Mesendoderm (in vitro differentiated cells): ENCODE measurements at regions not wholly inside any gene's neighbourhood (a gene's known extent, or its start where the extent isn't known, plus 50 kb on each side); places are given as distances from the start of the nearest gene placed in this dataset.

Experiments
- DNase-seq: peaks from one replicate; pipeline ENCODE4 v3.0.0; 2013
- H2AK5ac ChIP-seq: 2 replicates; pipeline ENCODE4 v1.6.1; 2013; ENCODE audit warnings: low read length, inconsistent platforms
- H2BK120ac ChIP-seq: 2 replicates; pipeline ENCODE4 v1.6.1; 2013; ENCODE audit warnings: low read depth, mild to moderate bottlenecking, low read length, moderate library complexity, mixed read lengths
- H2BK15ac ChIP-seq: replicated peaks from 2 replicates; pipeline ENCODE4 v1.6.1; 2013; ENCODE audit warnings: low read depth, mild to moderate bottlenecking, moderate library complexity
- H2BK5ac ChIP-seq: 2 replicates; pipeline ENCODE4 v1.6.1; 2013; ENCODE audit warnings: low read length, inconsistent platforms
- H3K18ac ChIP-seq: 2 replicates; pipeline ENCODE4 v1.6.1; 2013; ENCODE audit warnings: mild to moderate bottlenecking, low read length, mixed read lengths
- H3K23ac ChIP-seq: one replicate; pipeline ENCODE4 v1.6.1; 2013; ENCODE audit warnings: low read length
- H3K27ac ChIP-seq: 2 replicates; pipeline ENCODE4 v1.5.1; 2013; ENCODE audit warnings: low read depth, mild to moderate bottlenecking, inconsistent platforms, low read length, moderate library complexity
- H3K27me3 ChIP-seq: 2 replicates; pipeline ENCODE4 v1.6.1; 2013; ENCODE audit warnings: low read length, control low read depth, mild to moderate bottlenecking, inconsistent platforms; ENCODE audit not compliant: insufficient read depth, poor library complexity
- H3K36me3 ChIP-seq: 2 replicates; pipeline ENCODE4 v1.6.1; 2013; ENCODE audit warnings: low read length, inconsistent platforms; ENCODE audit not compliant: control insufficient read depth, insufficient read depth
- H3K4ac ChIP-seq: one replicate; pipeline ENCODE4 v1.6.1; 2013; ENCODE audit warnings: low read depth, mild to moderate bottlenecking, low read length, moderate library complexity
- H3K4me1 ChIP-seq: 2 replicates; pipeline ENCODE4 v1.6.1; 2013; ENCODE audit warnings: low read depth, low read length, inconsistent platforms; ENCODE audit not compliant: control insufficient read depth
- H3K4me2 ChIP-seq: 2 replicates; pipeline ENCODE4 v1.6.1; 2013; ENCODE audit warnings: low read length
- H3K4me3 ChIP-seq: 2 replicates; pipeline ENCODE4 v1.5.1; 2013; ENCODE audit warnings: mild to moderate bottlenecking, low read length
- H3K56ac ChIP-seq: one replicate; pipeline ENCODE4 v1.6.1; 2013; ENCODE audit warnings: low read length
- H3K79me1 ChIP-seq: 2 replicates; pipeline ENCODE4 v1.6.1; 2013; ENCODE audit warnings: low read length, inconsistent platforms
- H3K79me2 ChIP-seq: 2 replicates; pipeline ENCODE4 v1.6.1; 2013; ENCODE audit warnings: mild to moderate bottlenecking, low read length; ENCODE audit not compliant: control insufficient read depth, insufficient read depth
- H3K9ac ChIP-seq: 2 replicates; pipeline ENCODE4 v1.6.1; 2013; ENCODE audit warnings: low read length, inconsistent platforms
- H4K5ac ChIP-seq: one replicate; pipeline ENCODE4 v1.6.1; 2013; ENCODE audit warnings: low read length
- H4K8ac ChIP-seq: one replicate; pipeline ENCODE4 v1.6.1; 2013; ENCODE audit warnings: low read depth, mild to moderate bottlenecking, control low read depth, low read length, moderate library complexity
- WGBS: extraction: QIAGEN DNeasy Blood & Tissue Kit; methylation state at CpG from one replicate; pipeline ENCODE4 v1.1.7; 2013; ENCODE audit warnings: low lambda C conversion rate, missing lambda C conversion rate; ENCODE audit not compliant: insufficient coverage; ENCODE audit errors: extremely low coverage; 5-methylcytosine and 5-hydroxymethylcytosine counted together

GRCh38 chr6:169850154-169850553, 98.7 kb downstream of the ERMARD start:
- no peaks in the 10 kb centered on the region for H3K36me3 ChIP-seq
- H3K4me1 ChIP-seq: no peaks in the 10 kb centered on the region
- H3K9ac ChIP-seq: no peak overlapping the region
- H4K5ac ChIP-seq: no peak overlapping the region
- H3K4ac ChIP-seq: no peak overlapping the region
- no peak overlapping the region for H4K8ac ChIP-seq
- no peaks in the 10 kb centered on the region for H3K79me2 ChIP-seq
- H3K4me3 ChIP-seq: no peak overlapping the region
- no peaks in the 10 kb centered on the region for H3K27me3 ChIP-seq
- no peak overlapping the region for H3K27ac ChIP-seq
- no peak overlapping the region for H3K4me2 ChIP-seq
- no peak overlapping the region for H2AK5ac ChIP-seq
- H2BK120ac ChIP-seq: no peak overlapping the region
- WGBS: no CpG with 5 or more reads among the region's 10 CpGs
- H3K56ac ChIP-seq: no peak overlapping the region
- no peak overlapping the region for H2BK15ac ChIP-seq
- H3K18ac ChIP-seq: no peak overlapping the region
- no peak overlapping the region for H3K23ac ChIP-seq
- no peak overlapping the region for H2BK5ac ChIP-seq
- DNase-seq: no peak
- H3K79me1 ChIP-seq: no peaks in the 10 kb centered on the region

DNA sequence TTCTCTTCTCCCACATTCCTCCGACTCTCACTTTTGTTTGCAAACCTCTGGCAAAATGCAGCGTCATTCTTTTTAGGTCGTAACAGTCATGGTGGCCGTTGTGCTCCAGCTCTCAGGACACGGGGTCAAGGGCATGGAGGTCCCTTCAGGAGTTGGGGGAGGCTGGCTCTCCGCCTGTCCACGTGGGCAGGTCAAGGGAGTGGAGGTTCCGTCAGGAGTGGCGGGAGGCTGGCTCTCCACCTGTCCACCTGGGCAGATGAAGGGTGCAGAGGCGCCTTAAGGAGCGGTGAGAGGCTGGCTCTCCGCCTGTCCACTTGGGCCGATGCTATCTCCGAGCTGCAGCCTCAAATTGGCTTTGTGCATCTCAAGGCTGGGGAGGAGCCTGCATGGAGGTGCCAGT, 98.0 kb downstream of the ERMARD start:
- Histone ChIP-seq H2BK120ac (no peak overlapping the region), H3K36me3 (no peaks in the 10 kb centered on the region), H3K56ac (no peak overlapping the region), H4K8ac (no peak overlapping the region), H4K5ac (no peak overlapping the region), H2BK5ac (no peak overlapping the region), H3K79me2 (no peaks in the 10 kb centered on the region), H3K4me2 (no peak overlapping the region), H3K4me3 (no peak overlapping the region), H3K27ac (no peak overlapping the region), H3K18ac (no peak overlapping the region), H3K4ac (no peak overlapping the region), H2AK5ac (no peak overlapping the region), H3K23ac (no peak overlapping the region), H3K9ac (no peak overlapping the region), H2BK15ac (no peak overlapping the region), H3K79me1 (no peaks in the 10 kb centered on the region), H3K27me3 (no peaks in the 10 kb centered on the region), H3K4me1 (no peaks in the 10 kb centered on the region)
- WGBS: no CpG with 5 or more reads among the region's 14 CpGs
- no peak for DNase-seq

DNA sequence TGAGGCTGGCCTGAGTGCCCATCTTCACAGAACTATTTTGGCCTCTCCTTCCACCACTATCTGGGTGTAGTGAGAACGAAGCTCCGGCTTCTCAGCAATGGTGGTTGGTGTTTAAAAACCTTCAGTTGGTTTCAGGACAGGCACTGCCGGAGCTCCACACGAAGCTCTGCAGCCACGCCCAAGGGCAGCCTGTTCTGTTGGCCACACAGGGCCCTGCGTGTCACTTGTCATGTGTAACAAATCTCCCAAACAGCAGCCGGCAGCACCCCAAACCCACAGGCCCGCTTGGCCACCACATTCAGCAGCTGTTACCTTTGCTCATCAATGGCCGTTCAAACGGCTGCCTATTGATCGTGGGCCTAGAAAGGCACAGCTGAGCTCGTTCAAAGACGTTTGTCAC, 97.5 kb downstream of the ERMARD start:
- H3K4ac ChIP-seq: no peak overlapping the region
- H3K18ac ChIP-seq: no peak overlapping the region
- H3K4me2 ChIP-seq: no peak overlapping the region
- no peaks in the 10 kb centered on the region for H3K79me2 ChIP-seq
- no peaks in the 10 kb centered on the region for H3K4me1 ChIP-seq
- H3K79me1 ChIP-seq: no peaks in the 10 kb centered on the region
- no peaks in the 10 kb centered on the region for H3K36me3 ChIP-seq
- no peak overlapping the region for H4K5ac ChIP-seq
- no peak overlapping the region for H2BK120ac ChIP-seq
- H3K9ac ChIP-seq: no peak overlapping the region
- DNase-seq: no peak
- no peak overlapping the region for H4K8ac ChIP-seq
- no peak overlapping the region for H2BK5ac ChIP-seq
- no peak overlapping the region for H3K4me3 ChIP-seq
- WGBS: no CpG with 5 or more reads among the region's 13 CpGs
- H2AK5ac ChIP-seq: no peak overlapping the region
- no peak overlapping the region for H3K23ac ChIP-seq
- no peaks in the 10 kb centered on the region for H3K27me3 ChIP-seq
- no peak overlapping the region for H2BK15ac ChIP-seq
- H3K27ac ChIP-seq: no peak overlapping the region
- no peak overlapping the region for H3K56ac ChIP-seq

- Histone ChIP-seq H3K27ac (no peak overlapping the region), H2AK5ac (no peak overlapping the region), H3K27me3 (no peaks in the 10 kb centered on the region), H3K9ac (no peak overlapping the region), H3K18ac (no peak overlapping the region), H3K4ac (no peak overlapping the region), H3K4me3 (no peak overlapping the region), H2BK5ac (no peak overlapping the region), H3K4me1 (no peaks in the 10 kb centered on the region), H3K4me2 (no peak overlapping the region), H3K79me1 (no peaks in the 10 kb centered on the region), H2BK120ac (no peak overlapping the region), H4K5ac (no peak overlapping the region), H2BK15ac (no peak overlapping the region), H3K23ac (no peak overlapping the region), H3K36me3 (no peaks in the 10 kb centered on the region), H3K56ac (no peak overlapping the region), H3K79me2 (no peaks in the 10 kb centered on the region), H4K8ac (no peak overlapping the region)
- no peak for DNase-seq
- no CpG with 5 or more reads among the region's 8 CpGs for WGBS
These were observed 96.5 kb downstream of the ERMARD start for GRCh38 chr6:169847901-169848311.

DNA sequence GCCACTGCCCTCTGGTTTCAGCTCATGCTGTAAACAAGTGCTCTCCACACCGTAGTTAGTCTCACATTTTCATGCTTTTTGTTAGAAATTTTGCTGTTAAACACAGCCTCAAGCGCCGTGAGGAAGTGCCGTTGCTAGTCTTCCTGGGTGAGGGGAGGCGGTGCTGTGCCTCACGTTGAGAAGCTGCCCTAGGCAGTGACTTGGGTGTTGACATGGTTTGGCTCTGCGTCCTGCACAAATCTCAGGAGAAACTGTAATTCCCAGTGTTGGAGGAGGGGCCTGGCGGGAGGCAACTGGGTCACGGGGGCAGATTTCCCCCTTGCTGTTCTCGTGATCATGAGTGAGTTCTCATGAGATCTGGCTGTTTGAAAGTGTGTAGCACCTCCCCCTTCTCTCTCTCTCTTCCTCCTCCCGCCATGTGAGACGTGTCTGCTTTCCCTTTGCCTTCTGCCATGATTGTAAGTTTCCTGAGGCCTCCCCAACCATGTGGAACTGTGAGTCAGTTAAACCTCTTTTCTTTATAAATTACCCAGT, 95.8 kb downstream of the ERMARD start:
- DNase-seq: no peak
- H3K27me3 ChIP-seq: no peaks in the 10 kb centered on the region
- no CpG with 5 or more reads among the region's 12 CpGs for WGBS

DNA sequence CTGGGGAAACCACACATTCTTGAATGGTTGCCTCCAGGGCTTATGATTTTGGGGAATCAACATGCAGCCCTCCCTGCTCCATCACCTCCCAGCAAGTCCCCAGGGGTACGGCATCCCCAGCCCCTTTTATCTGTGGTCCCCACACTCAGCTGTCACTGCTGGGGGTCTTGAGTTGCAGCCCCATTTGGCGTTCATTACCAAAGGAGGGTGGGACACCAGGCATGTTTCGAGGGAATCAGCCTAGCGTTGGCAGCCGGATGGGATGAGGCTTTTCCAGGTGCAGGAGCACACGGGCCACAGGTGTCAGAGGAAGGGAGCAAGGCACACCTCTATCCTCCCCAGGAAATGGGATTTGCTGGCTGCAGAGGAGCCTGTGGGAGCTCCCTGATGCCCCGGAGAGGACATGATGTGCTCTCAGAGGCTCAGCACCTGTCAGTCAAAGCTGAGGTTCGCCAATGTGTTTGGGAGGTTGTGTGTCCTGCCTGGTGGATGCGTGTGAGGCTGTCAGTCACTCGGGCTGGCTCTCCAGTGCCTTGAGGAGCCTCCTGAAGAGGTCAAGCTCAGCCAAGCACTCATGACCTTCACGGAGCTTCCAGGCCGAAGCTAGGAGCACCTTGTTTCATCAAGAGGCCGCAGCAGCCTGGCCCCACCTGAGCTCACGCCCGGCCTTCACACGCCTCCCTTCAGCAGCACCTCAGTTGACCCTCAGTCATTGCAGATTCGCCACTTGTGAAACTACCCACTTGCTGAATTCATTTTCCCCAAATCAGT, 95.0 kb downstream of the ERMARD start:
- Histone ChIP-seq H3K9ac (no peak overlapping the region), H3K36me3 (no peaks in the 10 kb centered on the region), H3K4me2 (no peak overlapping the region), H3K4me1 (no peaks in the 10 kb centered on the region), H3K23ac (no peak overlapping the region), H3K4me3 (no peak overlapping the region), H2BK120ac (no peak overlapping the region), H3K56ac (no peak overlapping the region), H4K5ac (no peak overlapping the region), H2BK5ac (no peak overlapping the region), H3K27ac (no peak overlapping the region), H3K4ac (no peak overlapping the region), H3K27me3 (no peaks in the 10 kb centered on the region), H3K79me1 (no peaks in the 10 kb centered on the region), H2AK5ac (no peak overlapping the region), H2BK15ac (no peak overlapping the region), H4K8ac (no peak overlapping the region), H3K18ac (no peak overlapping the region), H3K79me2 (no peaks in the 10 kb centered on the region)
- no peak for DNase-seq
- no CpG with 5 or more reads among the region's 17 CpGs for WGBS

More for the DNA sequence above, 95.8 kb downstream of the ERMARD start:
- Histone ChIP-seq H3K79me2 (no peaks in the 10 kb centered on the region), H2BK5ac (no peak overlapping the region), H3K9ac (no peak overlapping the region), H3K4me3 (no peak overlapping the region), H2BK120ac (no peak overlapping the region), H3K27ac (no peak overlapping the region), H3K18ac (no peak overlapping the region), H4K8ac (no peak overlapping the region), H3K4me2 (no peak overlapping the region), H3K23ac (no peak overlapping the region), H3K36me3 (no peaks in the 10 kb centered on the region), H3K56ac (no peak overlapping the region), H2BK15ac (no peak overlapping the region), H4K5ac (no peak overlapping the region), H2AK5ac (no peak overlapping the region), H3K4me1 (no peaks in the 10 kb centered on the region), H3K4ac (no peak overlapping the region), H3K79me1 (no peaks in the 10 kb centered on the region)
